ENCODE measurements at regions not wholly inside any gene's neighbourhood (a gene's known extent, or its start where the extent isn't known, plus 50 kb on each side); places are given as distances from the start of the nearest gene placed in this dataset.

DNA sequence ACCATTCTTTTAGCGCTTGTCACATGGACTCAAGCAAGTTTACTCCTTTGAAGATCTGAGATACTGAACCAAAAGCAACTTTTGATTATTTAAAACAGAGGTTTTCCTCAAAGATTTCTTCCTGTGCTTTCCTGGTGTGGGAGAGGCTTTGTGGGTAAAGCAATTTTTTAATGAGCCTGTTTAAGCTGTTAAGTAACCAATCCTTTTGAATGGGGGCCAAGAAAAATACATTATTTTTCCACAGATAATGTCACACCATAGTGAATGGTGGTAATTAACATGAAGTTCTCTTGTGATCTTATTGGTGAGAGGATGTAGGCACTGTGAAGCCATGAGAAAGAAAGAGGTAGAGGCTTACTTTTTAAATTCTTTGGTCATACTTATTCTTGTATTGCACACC is 55.8 kb upstream of the OBI1 start:
- Histone ChIP-seq H3K27ac (no peak overlapping the region), H3K4me1 (no peaks in the 10 kb centered on the region), H3K4me3 (no peak overlapping the region), H3K9me3 (no peaks in the 10 kb centered on the region), H3K27me3 (no peaks in the 10 kb centered on the region), H3K36me3 (no peaks in the 10 kb centered on the region)
- WGBS, 2 donors (ENCODE audit: low coverage in 1 of 2), result 89% methylated on average over 1 of the region's 1 CpG; no CpG with 5 or more reads in 1 of the 2 donors
- TF ChIP-seq CTCF (IDR thresholded peaks at IDR 0.05) (no peak), POLR2AphosphoS5 (IDR thresholded peaks at IDR 0.05) (no peak), POLR2A (IDR thresholded peaks at IDR 0.05) (no peak), EP300 (IDR thresholded peaks at IDR 0.05) (no peak)
- no peak for ATAC-seq

- H3K36me3 ChIP-seq, result no peaks in the 10 kb centered on the region
- no peaks in the 10 kb centered on the region for H3K27me3 ChIP-seq
- WGBS, 2 donors (ENCODE audit: low coverage in 1 of 2), result 27 to 52% methylated on average over 3 to 4 of the region's 4 CpGs
- no peaks in the 10 kb centered on the region for H3K9me3 ChIP-seq
- no peak overlapping the region for H3K4me3 ChIP-seq
- no peak overlapping the region for H3K27ac ChIP-seq
- no peak for ATAC-seq
- no peak for TF ChIP-seq EP300 (IDR thresholded peaks at IDR 0.05)
- TF ChIP-seq CTCF (IDR thresholded peaks at IDR 0.05), result no peak
- no peak for TF ChIP-seq POLR2AphosphoS5 (IDR thresholded peaks at IDR 0.05)
- no peak for TF ChIP-seq POLR2A (IDR thresholded peaks at IDR 0.05)
- H3K4me1 ChIP-seq, result no peaks in the 10 kb centered on the region
Observed at GRCh38 chr13:78712831-78713230, 53.9 kb upstream of the OBI1 start.

- no peaks in the 10 kb centered on the region for H3K36me3 ChIP-seq
- ATAC-seq, result no peak
- 87 to 89% methylated on average over 1 of the region's 1 CpG for WGBS, 2 donors (ENCODE audit: low coverage in 1 of 2)
- no peaks in the 10 kb centered on the region for H3K4me1 ChIP-seq
- H3K27me3 ChIP-seq, result no peaks in the 10 kb centered on the region
- H3K4me3 ChIP-seq, result no peak overlapping the region
- no peak overlapping the region for H3K27ac ChIP-seq
- no peaks in the 10 kb centered on the region for H3K9me3 ChIP-seq
- TF ChIP-seq POLR2AphosphoS5 (IDR thresholded peaks at IDR 0.05) (no peak), POLR2A (IDR thresholded peaks at IDR 0.05) (no peak), CTCF (IDR thresholded peaks at IDR 0.05) (no peak), EP300 (IDR thresholded peaks at IDR 0.05) (no peak)
Observed at GRCh38 chr13:78709028-78709427, 50.1 kb upstream of the OBI1 start.

All from gastroesophageal sphincter (tissue), 4 donors.